HepG2 (cell line): ENCODE measurements at regions not wholly inside any gene's neighbourhood (a gene's known extent, or its start where the extent isn't known, plus 50 kb on each side); places are given as distances from the start of the nearest gene placed in this dataset.

Experiments used
- CBX1 ChIP-seq: IDR thresholded peaks from one replicate; pipeline ENCODE4 v1.6.1; 2016; ENCODE audit warnings: antibody characterized with exemption, low read depth
- DNMT1 ChIP-seq: sonication (generic); formaldehyde crosslinking; IDR thresholded peaks from 2 replicates; pipeline ENCODE4 v1.5.1; 2020; ENCODE audit warnings: mild to moderate bottlenecking, missing genetic modification reagents
- DPF2 ChIP-seq: sonication (generic); formaldehyde crosslinking; IDR thresholded peaks from 2 replicates; pipeline ENCODE4 v1.4.0; 2020; ENCODE audit warnings: mild to moderate bottlenecking, low read depth, missing genetic modification reagents, borderline replicate concordance
- FOXA1 ChIP-seq, 2 experiments: fragments of 450-650 bp in 1 of 2; sonication (generic) in 1 of 2; formaldehyde crosslinking in 1 of 2; IDR thresholded peaks; 2 replicates each; pipeline versions ENCODE4 v1.4.0 to v1.6.1; 2016 to 2020; ENCODE audit warnings: missing genetic modification reagents in 1 of 2
- KAT8 ChIP-seq: IDR thresholded peaks from 2 replicates; pipeline ENCODE4 v1.6.1; 2016; ENCODE audit warnings: missing genetic modification reagents, missing compliant biosample characterization
- MAZ ChIP-seq, 2 experiments: sonication (generic) in 1 of 2; formaldehyde crosslinking in 1 of 2; IDR thresholded peaks; 2 replicates each; pipeline versions ENCODE4 v1.5.0 to v1.6.1; 2012 to 2020; ENCODE audit warnings: low read depth in 2 of 2, mild to moderate bottlenecking in 2 of 2, borderline replicate concordance in 1 of 2, improper control_type of control experiment in 1 of 2, low read length in 1 of 2, missing genetic modification reagents in 1 of 2, moderate library complexity in 1 of 2
- MEIS1 ChIP-seq: sonication (generic); formaldehyde crosslinking; IDR thresholded peaks from 2 replicates; pipeline ENCODE4 v1.9.0; 2021; ENCODE audit warnings: mild to moderate bottlenecking, missing genetic modification reagents, moderate library complexity, borderline replicate concordance
- NFIC ChIP-seq: IDR thresholded peaks from 2 replicates; pipeline ENCODE4 v1.6.1; 2012; ENCODE audit warnings: mild to moderate bottlenecking, low read length, inconsistent platforms
- PITX1 ChIP-seq: sonication (generic); formaldehyde crosslinking; IDR thresholded peaks from 2 replicates; pipeline ENCODE4 v1.5.1; 2020; ENCODE audit warnings: mild to moderate bottlenecking, missing genetic modification reagents
- POGZ ChIP-seq: sonication (generic); formaldehyde crosslinking; IDR thresholded peaks from 2 replicates; pipeline ENCODE4 v1.4.0; 2020; ENCODE audit warnings: mild to moderate bottlenecking, missing genetic modification reagents
- SALL1 ChIP-seq: sonication (generic); formaldehyde crosslinking; IDR thresholded peaks from 2 replicates; pipeline ENCODE4 v1.8.0; 2022; ENCODE audit warnings: mild to moderate bottlenecking, missing genetic modification reagents
- SRY ChIP-seq: sonication (generic); formaldehyde crosslinking; IDR thresholded peaks from 2 replicates; pipeline ENCODE4 v1.8.0; 2022; ENCODE audit warnings: mild to moderate bottlenecking, missing genetic modification reagents
- WIZ ChIP-seq: sonication (generic); formaldehyde crosslinking; IDR thresholded peaks from 2 replicates; pipeline ENCODE4 v1.5.1; 2020; ENCODE audit warnings: mild to moderate bottlenecking, missing genetic modification reagents
- ZKSCAN8 ChIP-seq: IDR thresholded peaks from 2 replicates; pipeline ENCODE4 v1.6.1; 2016; ENCODE audit warnings: borderline replicate concordance, missing genetic modification reagents, missing compliant biosample characterization
- ZMYM4 ChIP-seq: sonication (generic); formaldehyde crosslinking; IDR thresholded peaks from 2 replicates; pipeline ENCODE4 v1.8.1; 2023; ENCODE audit warnings: mild to moderate bottlenecking, missing genetic modification reagents
- ZNF205 ChIP-seq: IDR thresholded peaks from 2 replicates; pipeline ENCODE4 v1.6.1; 2018; ENCODE audit warnings: missing biosample characterization, missing genetic modification reagents
- ZSCAN22 ChIP-seq: sonication (generic); formaldehyde crosslinking; IDR thresholded peaks from 2 replicates; pipeline ENCODE4 v1.4.0; 2020; ENCODE audit warnings: mild to moderate bottlenecking, missing genetic modification reagents
- TF ChIP-seq, protein P1 (sequence below): sonication (generic); formaldehyde crosslinking; IDR thresholded peaks from 2 replicates; pipeline ENCODE4 v1.4.0; 2020; ENCODE audit warnings: missing genetic modification reagents
- TF ChIP-seq, protein P2 (sequence below): sonication (generic); formaldehyde crosslinking; IDR thresholded peaks from 2 replicates; pipeline ENCODE4 v1.5.0; 2020; ENCODE audit warnings: missing genetic modification reagents
- TF ChIP-seq, protein P3 (sequence below), 2 experiments: sonication (generic) in 1 of 2; formaldehyde crosslinking in 1 of 2; IDR thresholded peaks; 2 replicates each; pipeline versions ENCODE4 v1.4.0 to v1.6.1; 2016 to 2020; ENCODE audit warnings: borderline replicate concordance in 1 of 2, low read depth in 1 of 2, mild to moderate bottlenecking in 1 of 2, missing genetic modification reagents in 1 of 2

DNA sequence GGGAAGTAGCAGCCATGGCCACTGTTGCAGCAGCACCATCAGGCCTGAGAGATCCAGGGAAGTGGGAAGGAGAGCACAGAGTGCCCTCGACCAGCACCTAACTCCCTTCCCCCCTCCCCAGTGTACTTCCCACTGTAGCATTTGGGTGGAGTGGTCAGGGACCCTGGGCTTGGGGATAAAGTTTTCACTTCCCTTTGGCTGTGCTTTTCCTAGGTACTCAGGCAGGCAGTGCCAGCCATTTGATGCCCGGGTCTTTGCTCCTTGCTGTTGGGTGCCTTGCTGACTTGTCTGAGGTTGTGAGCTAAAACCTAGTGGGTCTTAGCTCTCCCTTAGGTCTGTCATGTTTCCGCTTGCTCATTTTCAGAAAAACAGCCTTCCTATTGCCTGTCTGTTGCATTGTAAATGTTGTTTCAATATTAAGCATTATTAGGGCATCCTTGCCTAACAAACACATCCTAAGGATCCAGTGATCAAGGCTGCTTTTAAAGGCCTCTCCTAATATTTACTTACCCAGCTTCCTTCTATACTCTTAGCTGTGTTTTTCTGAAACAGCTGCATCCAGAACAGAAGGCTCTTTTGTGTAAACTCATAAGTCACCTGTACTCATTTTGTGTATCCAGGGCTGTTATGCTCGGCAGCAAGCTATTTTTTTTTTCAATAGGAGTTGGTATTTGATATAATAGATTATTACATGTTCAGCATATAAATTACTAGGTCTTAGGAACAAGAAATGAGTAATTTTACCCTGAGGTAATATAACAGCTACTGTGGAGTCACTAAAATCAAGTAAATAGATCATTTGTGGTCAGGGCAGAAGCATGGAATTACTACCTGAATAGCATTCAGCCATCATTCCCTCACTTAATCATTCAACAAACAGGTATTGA lies 418.6 kb upstream of the PROX1 start (continued):
- TF ChIP-seq, protein P1, sequence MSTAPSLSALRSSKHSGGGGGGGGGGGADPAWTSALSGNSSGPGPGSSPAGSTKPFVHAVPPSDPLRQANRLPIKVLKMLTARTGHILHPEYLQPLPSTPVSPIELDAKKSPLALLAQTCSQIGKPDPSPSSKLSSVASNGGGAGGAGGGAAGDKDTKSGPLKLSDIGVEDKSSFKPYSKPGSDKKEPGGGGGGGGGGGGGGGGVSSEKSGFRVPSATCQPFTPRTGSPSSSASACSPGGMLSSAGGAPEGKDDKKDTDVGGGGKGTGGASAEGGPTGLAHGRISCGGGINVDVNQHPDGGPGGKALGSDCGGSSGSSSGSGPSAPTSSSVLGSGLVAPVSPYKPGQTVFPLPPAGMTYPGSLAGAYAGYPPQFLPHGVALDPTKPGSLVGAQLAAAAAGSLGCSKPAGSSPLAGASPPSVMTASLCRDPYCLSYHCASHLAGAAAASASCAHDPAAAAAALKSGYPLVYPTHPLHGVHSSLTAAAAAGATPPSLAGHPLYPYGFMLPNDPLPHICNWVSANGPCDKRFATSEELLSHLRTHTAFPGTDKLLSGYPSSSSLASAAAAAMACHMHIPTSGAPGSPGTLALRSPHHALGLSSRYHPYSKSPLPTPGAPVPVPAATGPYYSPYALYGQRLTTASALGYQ = peak; percentile 79
- TF ChIP-seq ZSCAN22 (CRISPR knock-in tag) (peak; percentile 27; the same call in 1 of the 2 replicates), MAZ (IDR thresholded peaks at IDR 0.05; ENCODE audit: borderline replicate concordance, low read depth, low read length) (no peak), MAZ (CRISPR knock-in tag; IDR thresholded peaks at IDR 0.05; ENCODE audit: low read depth) (no peak), ZKSCAN8 (CRISPR knock-in tag) (peak; percentile 10; the same call in 1 of the 2 replicates), DNMT1 (CRISPR knock-in tag) (no peak), ZNF205 (peak; percentile 96), KAT8 (peak; percentile 48; the same call in 1 of the 2 replicates), POGZ (peak; percentile 55; the same call in 1 of the 2 replicates), CBX1 (peak; percentile 25), NFIC (peak; percentile 64; the same call in 1 of the 2 replicates), ZMYM4 (CRISPR knock-in tag) (no peak; the same call in none of the 2 replicates), WIZ (CRISPR knock-in tag) (no peak), SRY (no peak), SALL1 (peak; percentile 42), MEIS1 (no peak), DPF2 (CRISPR knock-in tag) (peak; percentile 32; the same call in 1 of the 2 replicates), PITX1 (CRISPR knock-in tag) (peak; percentile 44; the same call in 1 of the 2 replicates), FOXA1 (IDR thresholded peaks at IDR 0.05) (no peak), FOXA1 (CRISPR knock-in tag; IDR thresholded peaks at IDR 0.05) (peak; percentile 59; the same call in 1 of the 2 replicates)
- TF ChIP-seq, protein P2, sequence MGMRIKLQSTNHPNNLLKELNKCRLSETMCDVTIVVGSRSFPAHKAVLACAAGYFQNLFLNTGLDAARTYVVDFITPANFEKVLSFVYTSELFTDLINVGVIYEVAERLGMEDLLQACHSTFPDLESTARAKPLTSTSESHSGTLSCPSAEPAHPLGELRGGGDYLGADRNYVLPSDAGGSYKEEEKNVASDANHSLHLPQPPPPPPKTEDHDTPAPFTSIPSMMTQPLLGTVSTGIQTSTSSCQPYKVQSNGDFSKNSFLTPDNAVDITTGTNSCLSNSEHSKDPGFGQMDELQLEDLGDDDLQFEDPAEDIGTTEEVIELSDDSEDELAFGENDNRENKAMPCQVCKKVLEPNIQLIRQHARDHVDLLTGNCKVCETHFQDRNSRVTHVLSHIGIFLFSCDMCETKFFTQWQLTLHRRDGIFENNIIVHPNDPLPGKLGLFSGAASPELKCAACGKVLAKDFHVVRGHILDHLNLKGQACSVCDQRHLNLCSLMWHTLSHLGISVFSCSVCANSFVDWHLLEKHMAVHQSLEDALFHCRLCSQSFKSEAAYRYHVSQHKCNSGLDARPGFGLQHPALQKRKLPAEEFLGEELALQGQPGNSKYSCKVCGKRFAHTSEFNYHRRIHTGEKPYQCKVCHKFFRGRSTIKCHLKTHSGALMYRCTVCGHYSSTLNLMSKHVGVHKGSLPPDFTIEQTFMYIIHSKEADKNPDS (CRISPR knock-in tag) = 0 out of 2 replicates have a peak, but pooled peaks have one; percentile 29
- TF ChIP-seq, protein P3, sequence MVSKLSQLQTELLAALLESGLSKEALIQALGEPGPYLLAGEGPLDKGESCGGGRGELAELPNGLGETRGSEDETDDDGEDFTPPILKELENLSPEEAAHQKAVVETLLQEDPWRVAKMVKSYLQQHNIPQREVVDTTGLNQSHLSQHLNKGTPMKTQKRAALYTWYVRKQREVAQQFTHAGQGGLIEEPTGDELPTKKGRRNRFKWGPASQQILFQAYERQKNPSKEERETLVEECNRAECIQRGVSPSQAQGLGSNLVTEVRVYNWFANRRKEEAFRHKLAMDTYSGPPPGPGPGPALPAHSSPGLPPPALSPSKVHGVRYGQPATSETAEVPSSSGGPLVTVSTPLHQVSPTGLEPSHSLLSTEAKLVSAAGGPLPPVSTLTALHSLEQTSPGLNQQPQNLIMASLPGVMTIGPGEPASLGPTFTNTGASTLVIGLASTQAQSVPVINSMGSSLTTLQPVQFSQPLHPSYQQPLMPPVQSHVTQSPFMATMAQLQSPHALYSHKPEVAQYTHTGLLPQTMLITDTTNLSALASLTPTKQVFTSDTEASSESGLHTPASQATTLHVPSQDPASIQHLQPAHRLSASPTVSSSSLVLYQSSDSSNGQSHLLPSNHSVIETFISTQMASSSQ (IDR thresholded peaks at IDR 0.05; ENCODE audit: low read depth) = no peak
- TF ChIP-seq, protein P3 (CRISPR knock-in tag; IDR thresholded peaks at IDR 0.05; ENCODE audit: borderline replicate concordance) = peak; percentile 47; the same call in 1 of the 2 replicates
